HEK293T (cell line): ENCODE measurements at regions not wholly inside any gene's neighbourhood (a gene's known extent, or its start where the extent isn't known, plus 50 kb on each side); places are given as distances from the start of the nearest gene placed in this dataset.

ENCODE experiments used
- CTCF ChIA-PET: fragments of 350-600 bp; formaldehyde crosslinking; extraction: SDS; loops from one replicate; lab custom pipeline; 2021; ENCODE audit warnings: antibody characterized with exemption, inconsistent platforms; lab: Yijun Ruan, JAX
- POLR2A ChIA-PET: fragments of 350-600 bp; formaldehyde crosslinking; extraction: SDS; loops from one replicate; lab custom pipeline; 2020; ENCODE audit warnings: antibody characterized with exemption, inconsistent platforms; lab: Yijun Ruan, JAX
- DNase-seq: peaks from one replicate; pipeline ENCODE4 v3.0.0; 2012; ENCODE audit warnings: mixed read lengths; ENCODE audit errors: extremely low spot score
- ARNT ChIP-seq: fragments of 450-650 bp; IDR thresholded peaks from 2 replicates; pipeline ENCODE4 v1.6.1; 2017; ENCODE audit warnings: mild to moderate bottlenecking
- BHLHE40 ChIP-seq: fragments of 450-650 bp; IDR thresholded peaks from 2 replicates; pipeline ENCODE4 v1.6.1; 2016; ENCODE audit warnings: mild to moderate bottlenecking, moderate library complexity, borderline replicate concordance
- CTBP1 ChIP-seq: fragments of 450-650 bp; IDR thresholded peaks from 2 replicates; pipeline ENCODE4 v1.6.1; 2016; ENCODE audit warnings: borderline replicate concordance
- ELF4 ChIP-seq: fragments of 450-650 bp; IDR thresholded peaks from 2 replicates; pipeline ENCODE4 v1.6.1; 2017; ENCODE audit warnings: antibody characterized with exemption
- FOXA1 ChIP-seq: fragments of 450-650 bp; IDR thresholded peaks from 2 replicates; pipeline ENCODE4 v1.6.1; 2016; ENCODE audit warnings: mild to moderate bottlenecking
- FOXK2 ChIP-seq: fragments of 450-650 bp; IDR thresholded peaks from 2 replicates; pipeline ENCODE4 v1.6.1; 2016; ENCODE audit warnings: mild to moderate bottlenecking
- FOXM1 ChIP-seq: fragments of 450-650 bp; IDR thresholded peaks from 2 replicates; pipeline ENCODE4 v1.6.1; 2017; ENCODE audit warnings: mild to moderate bottlenecking, borderline replicate concordance
- HDGF ChIP-seq: fragments of 450-650 bp; IDR thresholded peaks from 2 replicates; pipeline ENCODE4 v1.6.1; 2017; ENCODE audit warnings: antibody characterized with exemption, borderline replicate concordance
- L3MBTL2 ChIP-seq: fragments of 450-650 bp; conservative IDR thresholded peaks from 2 replicates; pipeline ENCODE4 v1.6.1; 2016; ENCODE audit warnings: mild to moderate bottlenecking
- LEF1 ChIP-seq: fragments of 450-650 bp; IDR thresholded peaks from 2 replicates; pipeline ENCODE4 v1.6.1; 2017; ENCODE audit warnings: mild to moderate bottlenecking, borderline replicate concordance
- NFRKB ChIP-seq: fragments of 450-650 bp; IDR thresholded peaks from 2 replicates; pipeline ENCODE4 v1.6.1; 2016; ENCODE audit warnings: mild to moderate bottlenecking, moderate library complexity
- PKNOX1 ChIP-seq: fragments of 450-650 bp; IDR thresholded peaks from 2 replicates; pipeline ENCODE4 v1.6.1; 2016
- SP1 ChIP-seq: fragments of 450-650 bp; IDR thresholded peaks from 2 replicates; pipeline ENCODE4 v1.6.1; 2017
- SUZ12 ChIP-seq: fragments of 450-650 bp; IDR thresholded peaks from 2 replicates; pipeline ENCODE4 v1.6.1; 2016; ENCODE audit warnings: mild to moderate bottlenecking
- TARDBP ChIP-seq: fragments of 450-650 bp; IDR thresholded peaks from 2 replicates; pipeline ENCODE4 v1.6.1; 2016
- ZNF384 ChIP-seq: fragments of 450-650 bp; IDR thresholded peaks from 2 replicates; pipeline ENCODE4 v1.6.1; 2016

- no peak for TF ChIP-seq SP1
- no peak for TF ChIP-seq ELF4
- no peak for TF ChIP-seq CTBP1
- no peak for TF ChIP-seq PKNOX1
- TF ChIP-seq SUZ12: no peak
- TF ChIP-seq BHLHE40: no peak
- no peak for TF ChIP-seq ZNF384
- TF ChIP-seq FOXK2: no peak
- no peak for TF ChIP-seq FOXM1
- TF ChIP-seq L3MBTL2: no peak
- CTCF ChIA-PET: no interaction called here
- POLR2A ChIA-PET: no interaction called here
- DNase-seq: no peak
Observed at GRCh38 chr1:81327103-81327710, 473.5 kb upstream of the ADGRL2 start.

- no peak for DNase-seq
- no peak for TF ChIP-seq FOXM1
- no peak for TF ChIP-seq PKNOX1
- TF ChIP-seq ARNT: no peak
- TF ChIP-seq HDGF: no peak
- no peak for TF ChIP-seq FOXA1
- no peak for TF ChIP-seq FOXK2
- TF ChIP-seq SUZ12: no peak
- TF ChIP-seq BHLHE40: no peak
- TF ChIP-seq L3MBTL2: no peak
- TF ChIP-seq CTBP1: no peak
- no peak for TF ChIP-seq ZNF384
- CTCF ChIA-PET: no interaction called here
- POLR2A ChIA-PET: no interaction called here
Observed at GRCh38 chr1:81326212-81326611, 474.5 kb upstream of the ADGRL2 start.

GRCh38 chr1:81325397-81325796 is 475.3 kb upstream of the ADGRL2 start:
- CTCF ChIA-PET: no interaction called here
- no peak for DNase-seq
- TF ChIP-seq ELF4: no peak
- TF ChIP-seq PKNOX1: no peak
- TF ChIP-seq FOXK2: no peak
- TF ChIP-seq FOXM1: no peak
- TF ChIP-seq ZNF384: no peak
- TF ChIP-seq BHLHE40: no peak
- POLR2A ChIA-PET: no interaction called here

GRCh38 chr1:81323862-81324261 is 476.9 kb upstream of the ADGRL2 start:
- no peak for DNase-seq
- ChIA-PET POLR2A (no interaction called here), CTCF (no interaction called here)
- no peak for TF ChIP-seq HDGF

GRCh38 chr1:81317191-81317590 is 483.5 kb upstream of the ADGRL2 start:
- TF ChIP-seq FOXM1 (no peak), SUZ12 (no peak), CTBP1 (no peak), LEF1 (no peak), TARDBP (no peak), HDGF (no peak), SP1 (no peak), FOXA1 (no peak), NFRKB (no peak), BHLHE40 (no peak), PKNOX1 (no peak), FOXK2 (no peak), L3MBTL2 (no peak)
- ChIA-PET CTCF (no interaction called here), POLR2A (no interaction called here)
- DNase-seq: no peak

GRCh38 chr1:81314513-81315233 is 486.1 kb upstream of the ADGRL2 start:
- ChIA-PET POLR2A (no interaction called here), CTCF (no interaction called here)
- no peak for TF ChIP-seq SP1
- TF ChIP-seq TARDBP: no peak
- no peak for TF ChIP-seq FOXK2
- TF ChIP-seq FOXM1: no peak
- no peak for TF ChIP-seq LEF1
- no peak for TF ChIP-seq FOXA1
- TF ChIP-seq L3MBTL2: no peak
- no peak for TF ChIP-seq PKNOX1
- TF ChIP-seq NFRKB: no peak
- TF ChIP-seq ZNF384: no peak
- no peak for TF ChIP-seq BHLHE40
- no peak for TF ChIP-seq CTBP1
- no peak for DNase-seq
